Urothelium cell line (cell line): ENCODE measurements at regions not wholly inside any gene's neighbourhood (a gene's known extent, or its start where the extent isn't known, plus 50 kb on each side); places are given as distances from the start of the nearest gene placed in this dataset.
A peak's percentile ranks its signal among the peaks of the same experiment; 100 is the strongest.

Experiments
- DNase-seq: peaks from one replicate; pipeline ENCODE4 v3.0.0; 2011; ENCODE audit warnings: low spot score, mixed read lengths
- FAIRE-seq: peaks from 2 replicates; lab custom pipeline; 2011; peaks lifted over from hg19 to GRCh38; lab: Jason Lieb, UNC

- FAIRE-seq (no peak), DNase-seq (no peak)
Observed at GRCh38 chr18:75524181-75524580, 96.7 kb upstream of the SMIM21 start.

GRCh38 chr18:75521816-75522215 lies 94.3 kb upstream of the SMIM21 start:
- DNase-seq (no peak), FAIRE-seq (no peak)

- FAIRE-seq (no peak), DNase-seq (no peak)
Observed at GRCh38 chr18:75518007-75518406, 90.5 kb upstream of the SMIM21 start.

GRCh38 chr18:75517286-75517685 lies 89.8 kb upstream of the SMIM21 start:
- no peak for DNase-seq
- no peak for FAIRE-seq

GRCh38 chr18:75507636-75508035 lies 80.1 kb upstream of the SMIM21 start:
- DNase-seq (no peak), FAIRE-seq (no peak)

- DNase-seq (no peak), FAIRE-seq (no peak)
Observed at GRCh38 chr18:75506913-75507312, 79.4 kb upstream of the SMIM21 start.

- no peak for FAIRE-seq
Observed at GRCh38 chr18:75504469-75504868, 77.0 kb upstream of the SMIM21 start.

GRCh38 chr18:75503615-75504014 lies 76.1 kb upstream of the SMIM21 start:
- FAIRE-seq (no peak), DNase-seq (no peak)

More at GRCh38 chr18:75504469-75504868, 77.0 kb upstream of the SMIM21 start:
- no peak for DNase-seq

- FAIRE-seq, result no peak
- DNase-seq, result no peak
Observed at GRCh38 chr18:75502286-75502685, 74.8 kb upstream of the SMIM21 start.

- DNase-seq (no peak), FAIRE-seq (no peak)
Observed at GRCh38 chr18:75500545-75500944, 73.0 kb upstream of the SMIM21 start.

- FAIRE-seq (no peak), DNase-seq (no peak)
Observed at GRCh38 chr18:75497576-75498235, 70.2 kb upstream of the SMIM21 start.

- FAIRE-seq, result no peak
- no peak for DNase-seq
Observed at GRCh38 chr18:75496151-75496550, 68.6 kb upstream of the SMIM21 start.

GRCh38 chr18:75492852-75493251 lies 65.3 kb upstream of the SMIM21 start:
- FAIRE-seq (no peak), DNase-seq (no peak)

- no peak for FAIRE-seq
- no peak for DNase-seq
Observed at GRCh38 chr18:75491361-75491760, 63.9 kb upstream of the SMIM21 start.

GRCh38 chr18:75489493-75490190 lies 62.1 kb upstream of the SMIM21 start:
- peak; percentile 69 for DNase-seq
- FAIRE-seq, result no peak

- no peak for FAIRE-seq
Observed at GRCh38 chr18:75483662-75484061, 56.2 kb upstream of the SMIM21 start.

GRCh38 chr18:75482880-75483279 lies 55.4 kb upstream of the SMIM21 start:
- FAIRE-seq, result no peak

More at GRCh38 chr18:75483662-75484061, 56.2 kb upstream of the SMIM21 start:
- DNase-seq, result no peak

GRCh38 chr18:75480487-75480886 lies 53.0 kb upstream of the SMIM21 start:
- DNase-seq (no peak), FAIRE-seq (no peak)

More at GRCh38 chr18:75482880-75483279, 55.4 kb upstream of the SMIM21 start:
- DNase-seq, result no peak

GRCh38 chr18:75478996-75479880 lies 51.7 kb upstream of the SMIM21 start:
- FAIRE-seq, result no peak
- DNase-seq, result peak; percentile 39

GRCh38 chr18:75477900-75478299 lies 50.4 kb upstream of the SMIM21 start:
- DNase-seq, result no peak
- no peak for FAIRE-seq
